ENCODE measurements at regions not wholly inside any gene's neighbourhood (a gene's known extent, or its start where the extent isn't known, plus 50 kb on each side); places are given as distances from the start of the nearest gene placed in this dataset.
"Not testable (repeated sequence)": the region's sequence is repeated elsewhere in the genome, so short reads cannot be mapped to it uniquely, and the experiment has no call there.

DNA sequence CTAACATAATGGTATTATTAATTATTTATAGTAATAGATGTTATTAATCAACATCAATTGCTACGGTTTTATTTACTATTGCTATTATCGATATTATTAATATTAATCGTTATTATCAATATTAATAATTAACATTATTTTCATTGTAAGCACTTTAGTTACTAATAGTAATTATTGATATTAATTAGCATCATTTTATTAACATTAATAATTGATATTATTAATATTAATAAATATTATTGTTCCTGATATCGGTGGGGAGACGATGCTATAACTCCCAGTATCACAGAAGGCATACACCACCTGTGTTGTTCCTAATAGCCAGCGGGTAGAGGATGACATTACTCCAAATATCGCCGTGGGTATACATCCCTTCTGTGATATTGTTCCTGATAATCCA is 335.5 kb downstream of the MEX3B start (continued):
- TF ChIP-seq E2F5 (CRISPR knock-in tag; IDR thresholded peaks at IDR 0.05) = no peak

DNA sequence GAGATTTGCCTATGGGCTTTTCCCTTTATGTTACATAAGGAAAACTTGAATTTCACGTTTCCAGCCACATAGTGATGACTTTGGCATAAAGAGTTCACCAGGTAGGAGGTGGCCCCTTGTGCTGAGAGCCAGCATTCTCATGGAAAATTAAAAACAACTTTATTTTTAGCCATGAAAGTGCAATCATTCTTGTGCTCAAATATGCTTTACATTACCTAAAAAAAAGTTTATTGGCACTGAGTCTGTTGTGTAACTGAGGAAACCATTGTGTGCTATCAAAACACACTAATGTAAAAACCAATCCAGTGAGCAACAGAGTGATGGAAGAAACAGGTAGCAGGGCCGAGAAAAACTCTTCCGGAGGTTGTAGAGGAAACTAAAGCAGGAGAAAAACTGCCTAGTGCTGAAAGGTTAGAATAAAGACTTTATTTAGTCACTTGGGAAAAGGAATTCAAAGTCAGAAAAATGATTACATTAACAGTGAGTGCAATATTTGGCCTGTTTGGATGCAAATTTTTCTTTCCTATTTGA is 332.9 kb upstream of the TMC3 start:
- CTCF ChIA-PET; ATAC-seq; H3K36me3 Mint-ChIP-seq; H3K4me3 Mint-ChIP-seq; H3K27me3 Mint-ChIP-seq (ENCODE audit: low read depth); H3K27ac Mint-ChIP-seq; H3K9me3 Mint-ChIP-seq; DNase-seq (ENCODE audit: low spot score); POLR2A ChIA-PET: not testable (repeated sequence)
- peaks cover 20% of the 10 kb centered on the region for H3K4me1 Mint-ChIP-seq

DNA sequence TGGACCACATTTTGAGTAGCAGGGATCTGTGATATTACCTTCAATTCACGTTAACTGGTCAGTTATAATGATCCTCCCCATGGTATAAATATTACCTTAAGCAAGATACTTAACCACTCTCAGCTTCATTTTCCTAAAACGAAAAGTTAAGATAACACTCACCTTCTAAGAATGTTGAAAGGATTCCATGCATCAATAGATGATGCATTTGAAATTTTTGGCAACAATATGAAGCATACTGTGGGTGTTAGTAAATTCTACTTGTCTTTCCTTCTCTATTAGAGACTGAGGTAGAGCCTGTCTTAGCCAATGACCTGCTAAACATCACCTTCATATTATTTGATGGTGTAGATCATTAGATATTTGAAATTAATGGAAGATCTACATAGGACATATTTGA is 331.7 kb upstream of the TMC3 start:
- CTCF ChIA-PET; H3K36me3 Mint-ChIP-seq; H3K9me3 Mint-ChIP-seq; ATAC-seq; H3K4me3 Mint-ChIP-seq; H3K27me3 Mint-ChIP-seq (ENCODE audit: low read depth); DNase-seq (ENCODE audit: low spot score); POLR2A ChIA-PET: not testable (repeated sequence)
- peak overlapping the region; percentile 57; the same call in 1 of the 2 replicates for H3K27ac Mint-ChIP-seq
- peaks cover 20% of the 10 kb centered on the region for H3K4me1 Mint-ChIP-seq

- no peak for DNase-seq (ENCODE audit: low spot score)
- Mint-ChIP-seq H3K9me3 (peaks cover 70% of the 10 kb centered on the region), H3K27me3 (ENCODE audit: low read depth) (no peaks in the 10 kb centered on the region; the same call in 1 of the 2 replicates), H3K36me3 (peaks cover 40% of the 10 kb centered on the region), H3K4me1 (peaks cover 2% of the 10 kb centered on the region; the same call in 1 of the 2 replicates), H3K4me3 (no peak overlapping the region), H3K27ac (no peak overlapping the region)
- CTCF ChIA-PET = no interaction called here
- no peak for ATAC-seq
- POLR2A ChIA-PET = no interaction called here
- TF ChIP-seq, protein P1, sequence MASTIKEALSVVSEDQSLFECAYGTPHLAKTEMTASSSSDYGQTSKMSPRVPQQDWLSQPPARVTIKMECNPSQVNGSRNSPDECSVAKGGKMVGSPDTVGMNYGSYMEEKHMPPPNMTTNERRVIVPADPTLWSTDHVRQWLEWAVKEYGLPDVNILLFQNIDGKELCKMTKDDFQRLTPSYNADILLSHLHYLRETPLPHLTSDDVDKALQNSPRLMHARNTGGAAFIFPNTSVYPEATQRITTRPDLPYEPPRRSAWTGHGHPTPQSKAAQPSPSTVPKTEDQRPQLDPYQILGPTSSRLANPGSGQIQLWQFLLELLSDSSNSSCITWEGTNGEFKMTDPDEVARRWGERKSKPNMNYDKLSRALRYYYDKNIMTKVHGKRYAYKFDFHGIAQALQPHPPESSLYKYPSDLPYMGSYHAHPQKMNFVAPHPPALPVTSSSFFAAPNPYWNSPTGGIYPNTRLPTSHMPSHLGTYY (CRISPR knock-in tag; IDR thresholded peaks at IDR 0.05) = no peak
- TF ChIP-seq ZNF425 (CRISPR knock-in tag; conservative IDR thresholded peaks at IDR 0.05) (no peak), ZNF396 (CRISPR knock-in tag; IDR thresholded peaks at IDR 0.05; ENCODE audit: borderline replicate concordance) (no peak), PRRX2 (CRISPR knock-in tag; IDR thresholded peaks at IDR 0.05) (no peak), EMX1 (CRISPR knock-in tag; IDR thresholded peaks at IDR 0.05) (no peak), MLX (CRISPR knock-in tag; IDR thresholded peaks at IDR 0.05) (no peak), AFF4 (CRISPR knock-in tag; IDR thresholded peaks at IDR 0.05; ENCODE audit: borderline replicate concordance) (no peak), ZBTB21 (CRISPR knock-in tag; IDR thresholded peaks at IDR 0.05; ENCODE audit: borderline replicate concordance) (no peak), ZNF232 (CRISPR knock-in tag; IDR thresholded peaks at IDR 0.05) (no peak)
- TF ChIP-seq, protein P2, sequence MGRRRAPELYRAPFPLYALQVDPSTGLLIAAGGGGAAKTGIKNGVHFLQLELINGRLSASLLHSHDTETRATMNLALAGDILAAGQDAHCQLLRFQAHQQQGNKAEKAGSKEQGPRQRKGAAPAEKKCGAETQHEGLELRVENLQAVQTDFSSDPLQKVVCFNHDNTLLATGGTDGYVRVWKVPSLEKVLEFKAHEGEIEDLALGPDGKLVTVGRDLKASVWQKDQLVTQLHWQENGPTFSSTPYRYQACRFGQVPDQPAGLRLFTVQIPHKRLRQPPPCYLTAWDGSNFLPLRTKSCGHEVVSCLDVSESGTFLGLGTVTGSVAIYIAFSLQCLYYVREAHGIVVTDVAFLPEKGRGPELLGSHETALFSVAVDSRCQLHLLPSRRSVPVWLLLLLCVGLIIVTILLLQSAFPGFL (CRISPR knock-in tag; IDR thresholded peaks at IDR 0.05; ENCODE audit: borderline replicate concordance) = no peak
Observed at GRCh38 chr15:81686021-81686420, 312.0 kb upstream of the TMC3 start.
